MM.1S (cell line): ENCODE measurements at regions not wholly inside any gene's neighbourhood (a gene's known extent, or its start where the extent isn't known, plus 50 kb on each side); places are given as distances from the start of the nearest gene placed in this dataset.

ENCODE experiments used
- DNase-seq: peaks from one replicate; pipeline ENCODE4 v3.0.0-alpha.2; 2015
- H2AFZ ChIP-seq: fragments of 300-600 bp; sonication (generic); 2 replicates; pipeline ENCODE4 v1.6.0; 2016; ENCODE audit warnings: antibody characterized with exemption, low read length
- H3F3A ChIP-seq: fragments of 300-600 bp; sonication (generic); 2 replicates; pipeline ENCODE4 v1.6.1; 2016; ENCODE audit warnings: mild to moderate bottlenecking, antibody characterized with exemption, low read length, moderate library complexity, mixed read lengths; ENCODE audit not compliant: insufficient read depth
- H3K27ac ChIP-seq: fragments of 300-600 bp; sonication (generic); 2 replicates; pipeline ENCODE4 v1.5.1; 2016; ENCODE audit warnings: mild to moderate bottlenecking, low read length
- H3K27me3 ChIP-seq: fragments of 300-600 bp; sonication (generic); replicated peaks from 2 replicates; pipeline ENCODE4 v1.6.0; 2016; ENCODE audit warnings: low read length; ENCODE audit not compliant: insufficient read depth
- H3K36me3 ChIP-seq: fragments of 300-600 bp; sonication (generic); replicated peaks from 2 replicates; pipeline ENCODE4 v1.6.1; 2016; ENCODE audit warnings: mild to moderate bottlenecking, low read length, mixed read lengths; ENCODE audit not compliant: insufficient read depth
- H3K4me1 ChIP-seq: fragments of 300-600 bp; sonication (generic); 2 replicates; pipeline ENCODE4 v1.6.1; 2016; ENCODE audit warnings: low read length, mixed read lengths
- H3K4me2 ChIP-seq: fragments of 300-600 bp; sonication (generic); 2 replicates; pipeline ENCODE4 v1.6.0; 2016; ENCODE audit warnings: low read depth, low read length
- H3K4me3 ChIP-seq: fragments of 300-600 bp; sonication (generic); 2 replicates; pipeline ENCODE4 v1.5.1; 2016; ENCODE audit warnings: low read length, mixed read lengths
- H3K79me2 ChIP-seq: fragments of 300-600 bp; sonication (generic); 2 replicates; pipeline ENCODE4 v1.6.1; 2016; ENCODE audit warnings: mixed run types, low read length, mixed read lengths
- H3K9ac ChIP-seq: fragments of 300-600 bp; sonication (generic); 2 replicates; pipeline ENCODE4 v1.6.1; 2016; ENCODE audit warnings: low read length, mixed read lengths
- H3K9me2 ChIP-seq: fragments of 300-600 bp; sonication (generic); replicated peaks from 2 replicates; pipeline ENCODE4 v1.6.1; 2016; ENCODE audit warnings: mild to moderate bottlenecking, low read length, mixed read lengths; ENCODE audit not compliant: insufficient read depth
- H3K9me3 ChIP-seq: fragments of 300-600 bp; sonication (generic); replicated peaks from 2 replicates; pipeline ENCODE4 v1.6.1; 2016; ENCODE audit warnings: mild to moderate bottlenecking, low read length, mixed read lengths; ENCODE audit not compliant: insufficient read depth
- H4K20me1 ChIP-seq: fragments of 300-600 bp; sonication (generic); 2 replicates; pipeline ENCODE4 v1.6.1; 2016; ENCODE audit warnings: mild to moderate bottlenecking, low read length, moderate library complexity, mixed read lengths; ENCODE audit not compliant: insufficient read depth
- EZH2 ChIP-seq: fragments of 300-600 bp; sonication (generic); optimal IDR thresholded peaks from 2 replicates; pipeline ENCODE3; 2017; ENCODE audit warnings: low read depth, mild to moderate bottlenecking, antibody characterized with exemption, low read length, mixed read lengths
- EZH2phosphoT487 ChIP-seq: fragments of 300-600 bp; sonication (generic); IDR thresholded peaks from 2 replicates; pipeline ENCODE4 v1.6.1; 2018; ENCODE audit warnings: antibody characterized with exemption, low read length
- TF ChIP-seq, protein P1 (sequence below): fragments of 300-600 bp; sonication (generic); IDR thresholded peaks from 2 replicates; pipeline ENCODE4 v1.5.1; 2016; ENCODE audit warnings: antibody characterized with exemption, low read length, mixed read lengths

GRCh38 chr6:23589811-23590210 is 536.2 kb upstream of the NRSN1 start:
- Histone ChIP-seq H3K4me2 (no peak overlapping the region), H3F3A (no peaks in the 10 kb centered on the region), H3K9me3 (no peaks in the 10 kb centered on the region), H3K4me1 (no peaks in the 10 kb centered on the region), H3K36me3 (no peaks in the 10 kb centered on the region), H3K27ac (no peak overlapping the region), H3K4me3 (no peak overlapping the region), H3K79me2 (no peaks in the 10 kb centered on the region), H2AFZ (no peak overlapping the region), H3K9ac (no peak overlapping the region), H3K9me2 (no peaks in the 10 kb centered on the region), H3K27me3 (no peaks in the 10 kb centered on the region), H4K20me1 (no peaks in the 10 kb centered on the region)
- no peak for DNase-seq
- TF ChIP-seq, protein P1, sequence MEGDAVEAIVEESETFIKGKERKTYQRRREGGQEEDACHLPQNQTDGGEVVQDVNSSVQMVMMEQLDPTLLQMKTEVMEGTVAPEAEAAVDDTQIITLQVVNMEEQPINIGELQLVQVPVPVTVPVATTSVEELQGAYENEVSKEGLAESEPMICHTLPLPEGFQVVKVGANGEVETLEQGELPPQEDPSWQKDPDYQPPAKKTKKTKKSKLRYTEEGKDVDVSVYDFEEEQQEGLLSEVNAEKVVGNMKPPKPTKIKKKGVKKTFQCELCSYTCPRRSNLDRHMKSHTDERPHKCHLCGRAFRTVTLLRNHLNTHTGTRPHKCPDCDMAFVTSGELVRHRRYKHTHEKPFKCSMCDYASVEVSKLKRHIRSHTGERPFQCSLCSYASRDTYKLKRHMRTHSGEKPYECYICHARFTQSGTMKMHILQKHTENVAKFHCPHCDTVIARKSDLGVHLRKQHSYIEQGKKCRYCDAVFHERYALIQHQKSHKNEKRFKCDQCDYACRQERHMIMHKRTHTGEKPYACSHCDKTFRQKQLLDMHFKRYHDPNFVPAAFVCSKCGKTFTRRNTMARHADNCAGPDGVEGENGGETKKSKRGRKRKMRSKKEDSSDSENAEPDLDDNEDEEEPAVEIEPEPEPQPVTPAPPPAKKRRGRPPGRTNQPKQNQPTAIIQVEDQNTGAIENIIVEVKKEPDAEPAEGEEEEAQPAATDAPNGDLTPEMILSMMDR, result no peak
- no peak for TF ChIP-seq EZH2
- TF ChIP-seq EZH2phosphoT487, result no peak

DNA sequence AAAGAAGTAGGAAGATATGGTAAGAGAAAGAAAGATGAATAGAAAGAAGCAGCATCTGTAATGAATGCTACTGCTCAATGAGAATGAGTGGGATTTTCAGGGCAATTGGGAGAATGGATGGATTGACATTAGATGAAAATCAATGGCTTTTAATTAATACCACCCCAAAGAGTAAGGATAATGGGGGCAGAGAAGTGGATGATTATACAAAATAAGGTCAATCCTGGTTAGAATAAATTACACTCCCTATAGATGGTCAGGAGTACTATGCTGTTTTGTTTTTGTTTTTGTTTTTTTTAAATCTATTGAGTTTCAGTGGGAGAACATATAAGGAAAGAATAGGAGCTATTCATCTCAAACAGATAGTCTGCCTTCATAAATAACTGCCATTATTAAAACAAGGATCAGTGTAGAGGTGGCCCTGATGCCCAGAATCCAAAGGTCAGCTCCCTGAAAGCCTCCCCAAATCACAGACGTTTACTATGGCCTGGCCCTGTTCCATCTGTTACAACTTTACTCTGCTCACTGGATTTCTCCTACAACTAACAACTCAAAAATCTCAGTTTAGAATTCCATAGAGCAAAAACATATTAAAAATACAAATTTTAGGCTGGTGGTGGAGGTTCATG is 535.4 kb upstream of the NRSN1 start:
- Histone ChIP-seq H4K20me1 (no peaks in the 10 kb centered on the region), H3F3A (no peaks in the 10 kb centered on the region), H2AFZ (no peak overlapping the region), H3K27me3 (no peaks in the 10 kb centered on the region), H3K27ac (no peak overlapping the region), H3K4me2 (no peak overlapping the region), H3K9ac (no peak overlapping the region), H3K36me3 (no peaks in the 10 kb centered on the region), H3K9me2 (no peaks in the 10 kb centered on the region), H3K4me1 (no peaks in the 10 kb centered on the region), H3K9me3 (no peaks in the 10 kb centered on the region), H3K4me3 (no peak overlapping the region), H3K79me2 (no peaks in the 10 kb centered on the region)
- TF ChIP-seq EZH2phosphoT487 (no peak), EZH2 (no peak)
- TF ChIP-seq, protein P1, result no peak
- no peak for DNase-seq

DNA sequence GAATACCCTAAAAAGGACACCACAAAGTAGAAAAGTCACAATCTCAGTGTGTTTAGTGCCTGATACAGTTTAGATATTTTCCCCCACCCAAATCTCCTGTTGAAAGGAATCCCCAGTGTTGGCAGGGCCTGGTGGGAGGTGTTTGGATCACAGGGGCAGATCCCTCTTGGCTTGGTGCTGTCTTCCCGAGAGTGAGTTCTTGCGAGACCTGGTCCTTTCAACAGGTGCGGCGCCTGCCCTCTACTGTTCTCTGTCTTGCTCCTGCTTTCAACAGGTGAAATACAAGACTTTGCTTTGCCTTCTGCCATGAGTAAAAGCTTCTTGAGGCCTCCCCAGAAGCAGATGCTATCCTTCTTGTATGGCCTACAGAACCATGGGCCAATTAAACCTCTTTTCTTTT is 534.3 kb upstream of the NRSN1 start:
- no peaks in the 10 kb centered on the region for H4K20me1 ChIP-seq
- H2AFZ ChIP-seq, result no peak overlapping the region
- H3K79me2 ChIP-seq, result no peaks in the 10 kb centered on the region
- no peak overlapping the region for H3K27ac ChIP-seq
- no peaks in the 10 kb centered on the region for H3K9me3 ChIP-seq
- H3K9ac ChIP-seq, result no peak overlapping the region
- no peaks in the 10 kb centered on the region for H3F3A ChIP-seq
- no peak overlapping the region for H3K4me2 ChIP-seq
- no peaks in the 10 kb centered on the region for H3K36me3 ChIP-seq
- no peaks in the 10 kb centered on the region for H3K9me2 ChIP-seq
- DNase-seq, result no peak
- no peaks in the 10 kb centered on the region for H3K4me1 ChIP-seq
- H3K27me3 ChIP-seq, result no peaks in the 10 kb centered on the region
- TF ChIP-seq EZH2phosphoT487, result no peak
- no peak for TF ChIP-seq EZH2
- TF ChIP-seq, protein P1, result no peak
- no peak overlapping the region for H3K4me3 ChIP-seq
